ELR (cell line): ENCODE measurements at regions not wholly inside any gene's neighbourhood (a gene's known extent, or its start where the extent isn't known, plus 50 kb on each side); places are given as distances from the start of the nearest gene placed in this dataset.
"Not testable (repeated sequence)": the region's sequence is repeated elsewhere in the genome, so short reads cannot be mapped to it uniquely, and the experiment has no call there.

ENCODE experiments used
- DNase-seq: peaks from one replicate; pipeline ENCODE4 v3.0.0-alpha.2; 2015; ENCODE audit warnings: low read depth

GRCh38 chr5:67808340-67808739 lies 407.2 kb upstream of the PIK3R1 start:
- no peak for DNase-seq

GRCh38 chr5:67807439-67807888 lies 408.1 kb upstream of the PIK3R1 start:
- DNase-seq = no peak

DNA sequence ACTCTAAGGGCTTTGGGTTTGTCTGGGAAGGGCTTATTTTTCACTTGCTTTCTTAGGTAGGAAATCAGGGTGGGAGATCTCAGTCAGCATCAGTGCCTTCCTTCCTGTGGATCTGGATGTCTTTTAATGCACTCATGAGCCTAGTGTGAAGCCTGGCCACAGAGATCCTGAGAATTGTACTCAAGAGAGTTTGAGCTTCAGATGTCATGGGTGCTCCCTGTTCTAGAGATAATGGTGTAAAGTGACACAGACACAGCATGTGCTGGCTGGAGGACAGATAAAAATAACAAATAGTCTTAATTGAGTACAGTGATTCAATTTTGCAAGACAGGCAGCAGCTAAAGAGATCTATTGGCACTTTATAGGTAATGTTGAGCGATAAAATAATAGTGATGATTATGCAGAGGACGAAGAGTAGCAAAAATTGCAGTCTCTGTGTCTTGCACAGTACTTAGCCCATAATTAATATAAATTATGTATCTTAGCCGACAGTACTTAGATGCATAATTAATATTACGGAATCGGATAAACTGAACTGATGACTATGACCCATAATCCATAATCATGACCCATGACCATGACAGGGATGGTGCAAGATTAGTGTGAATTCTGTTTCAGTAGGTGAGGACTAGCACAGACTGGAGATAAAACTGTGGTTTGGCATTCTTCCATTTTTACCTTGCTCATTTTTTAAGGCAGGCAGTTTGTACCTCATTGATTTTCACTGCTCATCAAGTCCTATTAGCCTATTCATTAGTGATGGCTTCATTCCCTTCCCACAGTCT lies 408.7 kb upstream of the PIK3R1 start:
- DNase-seq = no peak

GRCh38 chr5:67805666-67806348 lies 409.7 kb upstream of the PIK3R1 start:
- no peak for DNase-seq

DNA sequence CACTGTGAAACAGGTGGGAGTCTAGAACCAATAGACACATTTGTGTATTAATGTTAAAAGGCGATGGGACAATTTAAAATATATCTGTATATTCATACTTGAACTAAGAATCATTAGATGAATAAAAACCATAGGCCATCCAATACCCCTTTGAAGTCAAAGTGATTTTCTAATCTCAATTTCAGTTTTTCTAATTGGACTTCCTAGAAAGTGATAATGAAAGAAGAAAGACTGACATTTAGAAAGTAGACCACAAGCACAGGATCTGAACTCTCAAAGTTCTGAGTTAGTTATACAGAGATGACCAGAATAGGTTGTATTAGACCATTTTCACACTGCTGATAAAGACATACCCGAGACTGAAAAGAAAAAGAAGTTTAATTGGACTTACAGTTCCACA lies 412.8 kb upstream of the PIK3R1 start:
- DNase-seq = no peak

DNA sequence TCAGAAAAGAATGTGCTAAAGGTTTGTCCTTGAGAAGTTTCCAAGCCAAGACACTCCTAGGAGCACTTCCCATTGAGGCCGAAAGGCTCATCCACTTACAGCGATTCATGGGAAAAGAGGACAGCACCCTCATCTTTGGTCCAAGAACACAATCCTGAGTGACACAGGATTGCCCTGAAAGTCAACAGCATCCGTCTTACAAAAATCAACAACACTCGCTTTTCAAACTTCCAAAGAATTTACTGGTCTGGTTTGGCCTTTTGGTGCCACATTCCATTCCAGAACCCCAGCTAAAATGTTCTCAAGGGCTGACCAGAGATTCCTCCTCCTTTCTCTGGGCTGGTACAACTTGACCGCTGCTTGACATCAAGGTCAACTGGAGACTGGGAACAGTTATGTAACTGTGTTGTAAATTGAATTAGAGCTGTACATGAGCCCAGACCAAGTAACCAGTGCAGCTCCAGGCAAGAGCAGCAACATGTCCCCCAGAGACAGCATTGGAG lies 415.8 kb upstream of the PIK3R1 start:
- DNase-seq = no peak

GRCh38 chr5:67798470-67798869 lies 417.1 kb upstream of the PIK3R1 start:
- DNase-seq = not testable (repeated sequence)

- no peak for DNase-seq
Observed at GRCh38 chr5:67795781-67796477, 419.6 kb upstream of the PIK3R1 start.

DNA sequence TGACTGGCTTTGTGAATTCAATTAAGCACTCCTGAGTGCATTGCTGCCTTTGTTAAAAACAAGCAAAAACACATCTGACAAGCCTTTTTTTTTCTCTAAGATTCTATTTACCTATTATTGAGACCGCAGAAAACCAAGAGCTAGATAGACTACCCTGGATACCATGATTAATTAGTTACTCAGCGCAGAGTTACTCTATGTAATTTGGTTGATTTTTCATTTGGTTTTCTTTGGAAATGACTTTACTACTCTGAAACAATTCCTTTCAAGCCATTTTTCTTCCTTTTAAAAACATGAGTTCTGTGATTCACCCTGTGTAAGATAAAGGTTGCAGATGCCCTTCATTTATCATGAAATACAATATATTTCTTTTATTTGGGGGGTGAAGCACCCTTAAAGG lies 421.6 kb upstream of the PIK3R1 start:
- no peak for DNase-seq

GRCh38 chr5:67793418-67793817 lies 422.1 kb upstream of the PIK3R1 start:
- no peak for DNase-seq

- no peak for DNase-seq
Observed at GRCh38 chr5:67792891-67793290, 422.7 kb upstream of the PIK3R1 start.

DNA sequence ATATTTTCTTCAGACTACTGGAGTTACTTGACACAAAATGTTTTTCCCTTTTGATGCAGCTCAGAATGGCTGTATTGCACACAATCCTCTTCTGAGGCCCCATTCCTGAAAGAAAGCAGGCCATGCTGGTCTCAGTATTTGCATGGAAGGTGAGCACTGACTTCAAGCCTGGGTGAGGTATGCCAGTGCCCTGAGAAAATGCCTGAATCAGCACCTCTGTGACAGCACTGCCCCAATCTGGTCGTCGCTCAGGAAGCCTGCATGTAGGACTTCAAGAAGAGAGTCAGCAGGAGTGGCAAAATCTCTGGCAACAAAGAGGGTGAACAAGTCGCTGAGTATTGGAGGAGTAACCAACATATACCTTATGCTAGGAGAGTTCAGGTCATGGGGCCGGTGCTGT lies 425.2 kb upstream of the PIK3R1 start:
- DNase-seq = no peak

- DNase-seq = not testable (repeated sequence)
Observed at GRCh38 chr5:67779893-67780623, 435.5 kb upstream of the PIK3R1 start.

DNA sequence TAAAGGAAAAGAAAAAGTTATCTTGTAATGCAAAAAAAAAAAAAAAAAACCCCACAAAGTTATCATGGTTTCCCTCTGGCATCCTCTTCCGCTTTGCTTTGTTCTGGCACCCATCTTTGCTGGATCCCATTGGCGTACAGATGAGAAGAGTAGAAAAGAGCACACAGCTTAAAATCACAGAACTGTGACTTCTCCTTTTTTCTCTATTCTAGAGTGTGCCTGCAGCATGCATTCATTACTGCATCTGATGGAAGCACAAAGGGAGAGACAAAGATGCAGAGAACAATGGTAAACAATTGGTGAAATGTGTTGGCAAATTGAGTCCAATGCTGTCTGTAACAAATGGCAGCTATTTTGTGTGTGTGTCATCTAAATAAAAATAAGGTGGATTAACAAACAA lies 440.8 kb upstream of the PIK3R1 start:
- DNase-seq = no peak

GRCh38 chr5:67774267-67774552 lies 441.3 kb upstream of the PIK3R1 start:
- DNase-seq = no peak

DNA sequence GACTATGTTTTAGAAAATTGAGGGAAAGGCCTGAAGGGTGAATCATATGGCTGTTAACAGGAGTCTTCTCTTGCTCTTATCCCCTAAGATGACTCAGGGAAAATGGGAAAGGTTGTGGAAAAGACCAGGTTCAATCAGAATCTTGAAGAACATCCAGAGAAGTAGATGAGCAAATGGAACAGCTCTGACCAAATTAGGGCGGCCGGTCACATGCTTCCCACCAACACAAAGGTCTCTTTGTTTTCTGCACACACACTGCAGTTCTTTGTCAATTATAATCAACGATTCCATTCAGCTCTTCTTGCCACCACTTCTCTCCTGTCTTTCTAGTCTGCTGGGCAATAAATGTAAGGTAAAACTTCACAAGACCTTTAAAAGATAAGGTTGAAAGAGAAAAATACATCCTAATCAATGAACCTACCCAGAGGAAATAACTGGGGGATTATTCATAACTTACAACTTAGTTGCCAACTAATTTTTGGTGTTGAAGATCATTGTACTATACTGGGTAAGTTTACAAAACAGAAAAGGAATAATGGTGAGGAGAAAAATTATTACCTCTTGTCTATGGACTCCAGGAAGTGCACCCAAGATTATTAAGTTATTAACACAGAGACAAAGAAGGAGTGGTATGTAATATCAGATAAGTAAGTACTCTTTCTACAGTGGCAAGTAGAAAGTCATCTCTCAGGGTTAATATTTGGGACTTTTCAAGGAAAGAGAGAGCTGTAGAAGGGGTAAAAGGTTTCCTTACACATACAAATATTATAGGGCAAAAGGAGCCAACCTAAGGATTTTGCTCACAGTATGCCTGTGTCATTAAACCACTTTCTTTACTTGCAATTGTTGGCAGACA lies 441.9 kb upstream of the PIK3R1 start:
- DNase-seq = no peak

GRCh38 chr5:67771791-67772190 lies 443.8 kb upstream of the PIK3R1 start:
- DNase-seq = no peak

DNA sequence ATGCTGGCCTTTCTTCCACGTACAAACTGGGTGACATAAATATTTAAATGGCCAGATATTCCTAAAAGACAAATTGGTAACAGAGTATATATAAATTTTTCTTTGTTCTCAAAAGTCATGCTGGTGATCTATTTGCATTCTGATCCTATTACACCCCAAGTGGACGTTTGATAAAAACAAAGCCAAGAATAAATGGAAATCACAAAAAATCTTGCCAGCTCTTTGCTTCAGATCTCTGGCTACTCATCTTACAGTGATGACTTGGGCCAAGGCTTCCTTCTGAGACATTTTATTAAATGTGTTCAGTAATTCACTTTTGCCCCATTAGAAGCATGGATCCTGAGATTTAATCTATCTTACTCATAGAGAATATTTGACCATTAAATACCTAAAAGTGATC lies 444.3 kb upstream of the PIK3R1 start:
- no peak for DNase-seq

DNA sequence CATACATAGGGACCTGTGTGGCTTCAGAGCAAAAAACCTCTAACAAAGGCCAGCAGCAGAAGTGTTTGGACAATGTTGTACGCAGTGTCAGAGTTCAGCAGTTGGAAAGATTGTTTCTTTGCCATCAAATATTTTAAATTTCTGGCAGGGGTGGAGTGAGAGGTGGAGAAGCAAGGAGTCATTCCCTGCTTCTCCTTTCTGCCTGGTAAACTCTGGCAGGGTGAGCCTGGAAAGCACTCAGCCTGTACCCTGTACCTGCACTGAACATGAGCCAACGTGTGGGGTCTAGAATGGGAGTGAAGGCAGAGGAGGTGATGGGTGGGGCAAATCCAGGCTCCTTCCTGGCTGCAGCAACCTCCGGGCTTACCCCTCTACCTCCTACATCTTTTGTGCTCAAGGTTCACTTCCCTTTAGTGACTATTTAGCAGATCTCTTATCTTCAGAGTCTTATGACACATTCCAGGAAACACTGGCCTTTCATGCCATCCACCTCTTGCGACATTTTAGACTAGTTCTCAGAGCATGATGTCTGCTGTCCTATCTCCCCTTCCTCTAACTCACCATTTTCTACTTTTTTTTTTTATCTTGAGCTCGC lies 445.0 kb upstream of the PIK3R1 start:
- DNase-seq = no peak

GRCh38 chr5:67765697-67766096 lies 449.9 kb upstream of the PIK3R1 start:
- DNase-seq = no peak

DNA sequence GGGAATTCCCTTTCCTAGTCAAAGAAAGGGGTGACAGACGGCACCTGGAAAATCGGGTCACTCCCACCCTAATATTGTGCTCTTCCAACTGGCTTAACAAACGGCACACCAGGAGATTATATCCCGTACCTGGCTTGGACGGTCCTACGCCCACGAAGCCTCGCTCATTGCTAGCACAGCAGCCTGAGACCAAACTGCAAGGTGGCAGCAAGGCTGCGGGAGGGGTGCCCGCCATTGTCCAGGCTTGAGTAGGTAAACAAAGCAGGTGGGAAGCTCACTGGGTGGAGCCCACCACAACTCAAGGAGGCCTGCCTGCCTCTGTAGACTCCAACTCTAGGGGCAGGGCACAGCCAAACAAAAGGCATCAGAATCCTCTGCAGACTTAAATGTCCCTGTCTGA lies 457.8 kb upstream of the PIK3R1 start:
- DNase-seq = not testable (repeated sequence)
